Loucy (cell line): ENCODE measurements at regions not wholly inside any gene's neighbourhood (a gene's known extent, or its start where the extent isn't known, plus 50 kb on each side); places are given as distances from the start of the nearest gene placed in this dataset.

Experiments used
- EZH2phosphoT487 ChIP-seq: fragments of 200-600 bp; IDR thresholded peaks from 2 replicates; pipeline ENCODE4 v1.6.1; 2018; ENCODE audit warnings: antibody characterized with exemption, mild to moderate bottlenecking, moderate library complexity, borderline replicate concordance
- TF ChIP-seq, protein P1 (sequence below): fragments of 200-600 bp; sonication (generic); conservative IDR thresholded peaks from 2 replicates; pipeline ENCODE4 v1.5.1; 2014; ENCODE audit warnings: mild to moderate bottlenecking, antibody characterized with exemption, low read length

GRCh38 chr5:110321117-110321516 lies 405.4 kb downstream of the TMEM232 start:
- TF ChIP-seq, protein P1, sequence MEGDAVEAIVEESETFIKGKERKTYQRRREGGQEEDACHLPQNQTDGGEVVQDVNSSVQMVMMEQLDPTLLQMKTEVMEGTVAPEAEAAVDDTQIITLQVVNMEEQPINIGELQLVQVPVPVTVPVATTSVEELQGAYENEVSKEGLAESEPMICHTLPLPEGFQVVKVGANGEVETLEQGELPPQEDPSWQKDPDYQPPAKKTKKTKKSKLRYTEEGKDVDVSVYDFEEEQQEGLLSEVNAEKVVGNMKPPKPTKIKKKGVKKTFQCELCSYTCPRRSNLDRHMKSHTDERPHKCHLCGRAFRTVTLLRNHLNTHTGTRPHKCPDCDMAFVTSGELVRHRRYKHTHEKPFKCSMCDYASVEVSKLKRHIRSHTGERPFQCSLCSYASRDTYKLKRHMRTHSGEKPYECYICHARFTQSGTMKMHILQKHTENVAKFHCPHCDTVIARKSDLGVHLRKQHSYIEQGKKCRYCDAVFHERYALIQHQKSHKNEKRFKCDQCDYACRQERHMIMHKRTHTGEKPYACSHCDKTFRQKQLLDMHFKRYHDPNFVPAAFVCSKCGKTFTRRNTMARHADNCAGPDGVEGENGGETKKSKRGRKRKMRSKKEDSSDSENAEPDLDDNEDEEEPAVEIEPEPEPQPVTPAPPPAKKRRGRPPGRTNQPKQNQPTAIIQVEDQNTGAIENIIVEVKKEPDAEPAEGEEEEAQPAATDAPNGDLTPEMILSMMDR = no peak
- TF ChIP-seq EZH2phosphoT487 = no peak
